Kidney (tissue), 13 donors: ENCODE measurements at regions not wholly inside any gene's neighbourhood (a gene's known extent, or its start where the extent isn't known, plus 50 kb on each side); places are given as distances from the start of the nearest gene placed in this dataset.

Experiments used
- DNase-seq, 5 donors: peaks; one replicate each; pipeline ENCODE4 v3.0.0-alpha.2; 2013 to 2020
- FAIRE-seq: peaks from 2 replicates; lab custom pipeline; 2012; peaks lifted over from hg19 to GRCh38; lab: Jason Lieb, UNC
- H3K27ac ChIP-seq, 2 donors: one replicate each; pipeline ENCODE4 v1.7.0; 2013; ENCODE audit warnings: low read depth in 2 of 2, low read length in 2 of 2, inconsistent platforms in 1 of 2
- H3K27me3 ChIP-seq: one replicate; pipeline ENCODE4 v1.7.1; 2013; ENCODE audit warnings: low read length, inconsistent platforms; ENCODE audit not compliant: control insufficient read depth, insufficient read depth
- H3K36me3 ChIP-seq, 3 donors: one replicate each; pipeline versions ENCODE4 v1.7.0 to v1.7.1; 2013; ENCODE audit warnings: low read length in 3 of 3, control low read depth in 1 of 3, inconsistent platforms in 1 of 3; ENCODE audit not compliant: insufficient read depth in 3 of 3, control insufficient read depth in 2 of 3
- H3K4me1 ChIP-seq, 3 donors: one replicate each; pipeline versions ENCODE4 v1.7.0 to v1.7.1; 2013; ENCODE audit warnings: low read length in 3 of 3, inconsistent platforms in 1 of 3, low read depth in 1 of 3; ENCODE audit not compliant: control insufficient read depth in 2 of 3, insufficient read depth in 2 of 3
- H3K4me3 ChIP-seq, 3 donors: one replicate each; pipeline versions ENCODE4 v1.7.0 to v1.8.1; 2013; ENCODE audit warnings: low read length in 3 of 3, control low read depth in 1 of 3, inconsistent platforms in 1 of 3
- H3K9ac ChIP-seq, 3 donors: one replicate each; pipeline versions ENCODE4 v1.7.0 to v1.7.1; 2013; ENCODE audit warnings: low read length in 3 of 3, control low read depth in 1 of 3, inconsistent platforms in 1 of 3
- H3K9me3 ChIP-seq, 3 donors: one replicate each; pipeline versions ENCODE4 v1.7.0 to v1.7.1; 2013; ENCODE audit warnings: low read length in 3 of 3, control low read depth in 1 of 3, inconsistent platforms in 1 of 3; ENCODE audit not compliant: control insufficient read depth in 2 of 3, insufficient read depth in 1 of 3
- CTCF ChIP-seq: IDR thresholded peaks from 3 replicates; pipeline ENCODE4 v1.5.1; 2012; ENCODE audit warnings: mild to moderate bottlenecking, moderate library complexity, borderline replicate concordance; ENCODE audit not compliant: insufficient read depth; ENCODE audit errors: extremely low read depth
- intact Hi-C: fragments of 100-400 bp; cut with DNase I; formaldehyde crosslinking; loops from one replicate; pipeline ENCODE4 v1.11.1; 2022
- donor health status: control.
- donor health status: control.
- donor health status: control.
- donor health status: control.
- donor health status: control.
- donor health status: DM: yes; HTN: yes; CAD: no.
- donor health status: Normal renal cell carcinoma (clear cell type).

- Histone ChIP-seq H3K9ac (no peak overlapping the region), H3K27me3 (no peaks in the 10 kb centered on the region), H3K9me3 (peaks cover 0 to 10% (median 0%) of the 10 kb centered on the region in 3 donors), H3K4me3 (no peak overlapping the region), H3K27ac (no peak overlapping the region), H3K36me3 (peaks cover 0 to 6% (median 0%) of the 10 kb centered on the region in 3 donors), H3K4me1 (peaks cover 0 to 3% (median 0%) of the 10 kb centered on the region in 3 donors)
- intact Hi-C loops: no loop called here
- peak in 3 of 5 donors; percentile 47 to 73 (median 68) for DNase-seq
- no peak for TF ChIP-seq CTCF
- no peak for FAIRE-seq
These were observed 121.7 kb downstream of the ZNF664 start for GRCh38 chr12:124094733-124095132.

GRCh38 chr12:124096109-124096508, 123.1 kb downstream of the ZNF664 start:
- H3K4me3 ChIP-seq: no peak overlapping the region
- FAIRE-seq: no peak
- H3K27ac ChIP-seq: no peak overlapping the region
- H3K4me1 ChIP-seq: peaks cover 0 to 3% (median 0%) of the 10 kb centered on the region in 3 donors
- no peak for DNase-seq
- H3K27me3 ChIP-seq: no peaks in the 10 kb centered on the region
- no peak overlapping the region for H3K9ac ChIP-seq
- no peak for TF ChIP-seq CTCF
- peaks cover 0 to 10% (median 0%) of the 10 kb centered on the region in 3 donors for H3K9me3 ChIP-seq
- peaks cover 0 to 6% (median 0%) of the 10 kb centered on the region in 3 donors for H3K36me3 ChIP-seq
- intact Hi-C loops: no loop called here

- Histone ChIP-seq H3K36me3 (peaks cover 0 to 6% (median 0%) of the 10 kb centered on the region in 3 donors), H3K4me3 (no peak overlapping the region), H3K27me3 (no peaks in the 10 kb centered on the region), H3K9ac (no peak overlapping the region), H3K9me3 (peaks cover 0 to 10% (median 0%) of the 10 kb centered on the region in 3 donors), H3K4me1 (peaks cover 0 to 3% (median 0%) of the 10 kb centered on the region in 3 donors), H3K27ac (no peak overlapping the region)
- intact Hi-C loops: no loop called here
- no peak for TF ChIP-seq CTCF
- DNase-seq (no peak), FAIRE-seq (no peak)
These were observed 123.9 kb downstream of the ZNF664 start for GRCh38 chr12:124096869-124097434.

- peaks cover 0 to 2% (median 0%) of the 10 kb centered on the region in 3 donors for H3K36me3 ChIP-seq
- H3K27me3 ChIP-seq: no peaks in the 10 kb centered on the region
- FAIRE-seq: no peak
- H3K9me3 ChIP-seq: peaks cover 0 to 6% (median 0%) of the 10 kb centered on the region in 3 donors
- no peak overlapping the region for H3K9ac ChIP-seq
- H3K27ac ChIP-seq: no peak overlapping the region
- no peak overlapping the region for H3K4me3 ChIP-seq
- DNase-seq: peak in 4 of 5 donors; percentile 26 to 71 (median 51)
- intact Hi-C loops: no loop called here
- H3K4me1 ChIP-seq: peaks cover 0 to 3% (median 0%) of the 10 kb centered on the region in 3 donors
- no peak for TF ChIP-seq CTCF
These were observed 124.7 kb downstream of the ZNF664 start for GRCh38 chr12:124097701-124098100.
